OCI-LY3 (cell line): ENCODE measurements at regions not wholly inside any gene's neighbourhood (a gene's known extent, or its start where the extent isn't known, plus 50 kb on each side); places are given as distances from the start of the nearest gene placed in this dataset.

Experiments
- EZH2phosphoT487 ChIP-seq: fragments of 200-600 bp; shearing (Covaris generic); IDR thresholded peaks from 2 replicates; pipeline ENCODE4 v1.6.1; 2018; ENCODE audit warnings: antibody characterized with exemption, mixed run types, low read depth
- TF ChIP-seq, protein P1 (sequence below): fragments of 200-600, 300-600 bp; sonication (generic); IDR thresholded peaks from 2 replicates; pipeline ENCODE4 v1.5.1; 2014; ENCODE audit warnings: antibody characterized with exemption, low read length, low read depth

DNA sequence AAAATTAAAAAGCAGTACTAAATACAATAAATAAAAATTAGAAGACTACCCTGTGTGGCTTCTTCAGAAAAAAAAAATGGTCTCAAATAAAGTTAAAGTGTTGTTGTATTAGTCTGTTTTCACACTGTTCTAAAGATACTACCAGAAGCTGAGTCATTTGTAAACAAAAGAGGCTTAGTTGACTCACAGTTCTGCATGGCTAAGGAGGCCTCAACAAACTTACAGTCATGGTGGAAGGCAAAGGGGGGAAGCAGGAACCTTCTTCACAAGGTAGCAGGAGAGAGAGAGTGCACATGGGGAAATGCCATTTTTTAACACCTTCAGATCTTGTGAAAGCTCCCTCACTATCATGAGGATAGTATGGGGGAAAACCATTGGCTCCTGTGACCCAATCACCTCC is 612.8 kb downstream of the RNF144A start:
- TF ChIP-seq EZH2phosphoT487, result no peak
- TF ChIP-seq, protein P1, sequence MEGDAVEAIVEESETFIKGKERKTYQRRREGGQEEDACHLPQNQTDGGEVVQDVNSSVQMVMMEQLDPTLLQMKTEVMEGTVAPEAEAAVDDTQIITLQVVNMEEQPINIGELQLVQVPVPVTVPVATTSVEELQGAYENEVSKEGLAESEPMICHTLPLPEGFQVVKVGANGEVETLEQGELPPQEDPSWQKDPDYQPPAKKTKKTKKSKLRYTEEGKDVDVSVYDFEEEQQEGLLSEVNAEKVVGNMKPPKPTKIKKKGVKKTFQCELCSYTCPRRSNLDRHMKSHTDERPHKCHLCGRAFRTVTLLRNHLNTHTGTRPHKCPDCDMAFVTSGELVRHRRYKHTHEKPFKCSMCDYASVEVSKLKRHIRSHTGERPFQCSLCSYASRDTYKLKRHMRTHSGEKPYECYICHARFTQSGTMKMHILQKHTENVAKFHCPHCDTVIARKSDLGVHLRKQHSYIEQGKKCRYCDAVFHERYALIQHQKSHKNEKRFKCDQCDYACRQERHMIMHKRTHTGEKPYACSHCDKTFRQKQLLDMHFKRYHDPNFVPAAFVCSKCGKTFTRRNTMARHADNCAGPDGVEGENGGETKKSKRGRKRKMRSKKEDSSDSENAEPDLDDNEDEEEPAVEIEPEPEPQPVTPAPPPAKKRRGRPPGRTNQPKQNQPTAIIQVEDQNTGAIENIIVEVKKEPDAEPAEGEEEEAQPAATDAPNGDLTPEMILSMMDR, result no peak
